ENCODE measurements at regions not wholly inside any gene's neighbourhood (a gene's known extent, or its start where the extent isn't known, plus 50 kb on each side); places are given as distances from the start of the nearest gene placed in this dataset.

DNA sequence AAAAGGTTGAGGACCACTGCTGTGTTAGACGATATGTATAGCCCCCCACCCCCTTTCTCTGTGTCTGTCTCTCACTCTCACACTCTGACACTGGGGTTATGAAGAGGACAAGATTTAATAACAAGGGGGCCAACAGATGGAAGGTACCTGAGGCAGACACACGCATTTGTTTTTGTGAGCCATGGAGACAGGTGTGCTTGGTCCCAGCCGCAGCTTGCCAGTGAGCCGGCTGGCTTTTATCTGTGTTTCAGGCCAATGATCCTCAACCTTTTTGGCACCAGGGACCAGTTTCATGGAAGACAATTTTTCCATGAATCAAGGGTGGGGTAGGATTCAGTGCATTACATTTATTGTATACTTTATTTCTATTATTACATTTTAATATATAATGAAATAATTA is 394.9 kb upstream of the RGMA start:
- TF ChIP-seq, protein P1, sequence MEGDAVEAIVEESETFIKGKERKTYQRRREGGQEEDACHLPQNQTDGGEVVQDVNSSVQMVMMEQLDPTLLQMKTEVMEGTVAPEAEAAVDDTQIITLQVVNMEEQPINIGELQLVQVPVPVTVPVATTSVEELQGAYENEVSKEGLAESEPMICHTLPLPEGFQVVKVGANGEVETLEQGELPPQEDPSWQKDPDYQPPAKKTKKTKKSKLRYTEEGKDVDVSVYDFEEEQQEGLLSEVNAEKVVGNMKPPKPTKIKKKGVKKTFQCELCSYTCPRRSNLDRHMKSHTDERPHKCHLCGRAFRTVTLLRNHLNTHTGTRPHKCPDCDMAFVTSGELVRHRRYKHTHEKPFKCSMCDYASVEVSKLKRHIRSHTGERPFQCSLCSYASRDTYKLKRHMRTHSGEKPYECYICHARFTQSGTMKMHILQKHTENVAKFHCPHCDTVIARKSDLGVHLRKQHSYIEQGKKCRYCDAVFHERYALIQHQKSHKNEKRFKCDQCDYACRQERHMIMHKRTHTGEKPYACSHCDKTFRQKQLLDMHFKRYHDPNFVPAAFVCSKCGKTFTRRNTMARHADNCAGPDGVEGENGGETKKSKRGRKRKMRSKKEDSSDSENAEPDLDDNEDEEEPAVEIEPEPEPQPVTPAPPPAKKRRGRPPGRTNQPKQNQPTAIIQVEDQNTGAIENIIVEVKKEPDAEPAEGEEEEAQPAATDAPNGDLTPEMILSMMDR (IDR thresholded peaks at IDR 0.05; ENCODE audit: low read depth, low read length): no peak
- DNase-seq (ENCODE audit: extremely low read depth, low read depth): no peak

DNA sequence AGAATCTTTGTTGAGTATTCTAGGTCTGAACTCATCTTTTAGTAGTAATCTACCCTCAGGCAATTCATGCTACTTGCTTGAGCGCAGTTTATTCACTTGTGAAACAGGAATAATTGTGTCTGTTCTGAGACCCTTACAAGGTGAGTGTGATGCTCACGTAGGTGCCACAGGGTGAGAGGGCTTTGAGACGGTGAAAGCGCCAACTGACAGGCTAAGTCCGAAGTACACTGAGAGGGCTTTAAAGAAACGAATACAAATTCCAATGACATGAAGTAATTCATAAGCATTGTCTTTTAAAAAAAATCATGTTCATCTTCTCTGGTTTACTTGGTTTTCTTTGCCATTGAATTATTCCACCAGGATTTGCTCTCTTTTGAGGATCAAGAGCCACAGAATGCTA is 393.7 kb upstream of the RGMA start:
- TF ChIP-seq, protein P1 (IDR thresholded peaks at IDR 0.05; ENCODE audit: low read depth, low read length): no peak

DNA sequence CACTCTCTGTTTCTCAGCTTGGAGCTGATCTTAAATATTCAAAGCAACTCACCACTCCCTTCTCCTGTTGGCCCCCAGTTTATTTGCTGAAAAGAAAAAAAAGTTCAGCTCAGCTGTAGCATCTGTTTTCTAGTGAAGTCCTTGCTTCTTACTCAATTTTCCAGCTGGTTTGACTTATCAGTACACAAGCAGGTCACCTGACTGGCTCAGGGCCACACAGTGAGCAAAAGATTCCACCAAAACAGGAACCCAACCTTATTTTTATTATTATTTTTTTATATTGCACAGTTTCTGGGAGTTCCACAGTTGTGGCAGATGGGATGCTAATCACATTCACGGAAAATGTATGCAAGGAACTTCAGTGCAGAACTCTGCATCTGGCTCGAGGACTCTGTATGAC is 390.7 kb upstream of the RGMA start:
- DNase-seq (ENCODE audit: extremely low read depth, low read depth): no peak
- TF ChIP-seq, protein P1 (IDR thresholded peaks at IDR 0.05; ENCODE audit: low read depth, low read length): no peak

More for the DNA sequence above, 393.7 kb upstream of the RGMA start:
- no peak for DNase-seq (ENCODE audit: extremely low read depth, low read depth)

DNA sequence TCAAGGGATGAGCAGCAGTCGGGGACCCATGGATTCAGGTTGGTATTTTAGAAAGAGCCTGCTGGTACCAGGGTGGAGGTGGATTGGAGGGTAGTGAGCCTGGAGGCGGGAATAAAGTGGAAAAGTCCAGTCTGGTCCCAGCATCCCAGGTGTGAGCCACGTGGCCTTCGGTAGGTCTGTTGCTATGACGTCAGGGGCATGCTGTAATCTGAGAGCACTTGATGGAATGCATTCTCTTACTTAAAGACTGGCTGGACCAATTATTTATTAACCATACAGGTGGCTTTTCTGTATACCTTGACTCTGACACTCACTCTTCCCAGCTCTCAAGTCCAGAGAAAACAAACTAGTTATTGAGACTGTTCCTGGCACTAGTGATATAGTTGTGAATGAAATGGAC is 389.9 kb upstream of the RGMA start:
- no peak for DNase-seq (ENCODE audit: extremely low read depth, low read depth)
- TF ChIP-seq, protein P1 (IDR thresholded peaks at IDR 0.05; ENCODE audit: low read depth, low read length): no peak

DNA sequence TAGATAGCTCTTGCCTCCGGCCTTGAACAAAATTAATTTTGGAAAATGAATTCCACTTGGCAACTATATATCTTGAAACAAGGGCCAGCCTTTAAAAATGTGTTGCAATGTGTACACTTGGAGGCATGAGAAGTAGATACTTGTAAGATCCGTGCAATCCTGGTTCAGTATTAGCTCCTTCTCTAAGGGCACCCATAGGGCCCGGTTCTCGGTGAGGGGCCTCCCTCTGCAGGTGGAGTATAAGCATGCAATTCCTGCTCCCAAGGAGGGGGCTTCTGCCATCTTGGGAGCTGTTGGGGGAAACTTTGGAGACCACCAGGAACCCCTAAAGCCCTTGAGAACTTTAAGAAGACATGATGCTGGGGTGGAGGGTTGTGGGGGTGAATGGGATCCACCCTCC is 388.7 kb upstream of the RGMA start:
- TF ChIP-seq, protein P1 (IDR thresholded peaks at IDR 0.05; ENCODE audit: low read depth, low read length): no peak

DNA sequence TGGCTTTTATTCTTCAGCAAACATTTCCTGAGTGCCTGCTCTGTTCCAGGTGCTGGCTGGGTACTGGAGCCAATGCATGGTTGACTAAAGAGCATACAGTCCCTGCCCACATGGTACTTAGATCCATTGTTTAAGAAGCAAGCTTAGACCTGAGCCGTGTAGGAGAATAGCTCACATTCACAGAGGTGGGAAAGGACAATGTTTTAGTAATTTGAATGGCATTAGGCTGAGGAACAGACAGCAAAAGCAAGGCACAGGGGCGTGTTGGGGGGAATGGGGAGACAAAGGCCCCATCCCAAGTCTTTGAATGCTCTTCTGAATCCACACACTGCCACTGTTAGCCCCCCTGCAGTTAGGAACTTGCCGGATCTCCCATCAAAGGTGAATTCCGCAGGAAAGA is 388.2 kb upstream of the RGMA start:
- TF ChIP-seq, protein P1 (IDR thresholded peaks at IDR 0.05; ENCODE audit: low read depth, low read length): no peak
- DNase-seq (ENCODE audit: extremely low read depth, low read depth): no peak

More for the DNA sequence above, 388.7 kb upstream of the RGMA start:
- DNase-seq (ENCODE audit: extremely low read depth, low read depth): no peak

DNA sequence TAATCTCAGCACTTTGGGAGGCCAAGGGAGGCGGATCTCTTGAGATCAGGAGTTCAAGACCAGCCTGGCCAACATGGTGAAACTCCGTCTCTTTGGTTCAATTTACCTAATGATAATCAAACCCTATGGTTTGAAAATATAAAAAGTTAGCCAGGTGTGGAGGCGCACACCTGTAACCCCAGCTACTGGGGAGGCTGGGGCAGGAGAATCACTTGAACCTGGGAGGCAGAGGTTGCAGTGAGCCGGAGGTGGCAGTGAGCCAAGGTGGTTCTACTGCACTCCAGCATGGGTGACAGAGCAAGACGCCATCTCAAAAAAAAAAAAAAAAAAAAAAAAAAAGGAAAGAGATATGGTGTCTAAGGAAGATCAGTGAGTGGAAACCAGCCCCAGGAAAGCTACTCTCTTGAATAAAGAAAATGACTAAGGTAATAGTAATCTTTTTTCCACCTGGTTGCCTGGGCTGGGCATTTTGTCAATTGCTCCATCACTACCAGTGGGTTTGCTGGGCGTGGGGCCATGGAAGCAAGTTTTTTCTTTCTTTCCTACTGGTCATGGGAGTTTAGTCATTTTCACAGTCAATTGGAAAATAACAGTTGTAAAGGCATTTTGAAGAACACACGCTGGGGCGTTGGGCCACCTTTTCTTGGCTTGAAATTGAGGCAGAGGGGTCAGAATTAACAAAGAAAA is 387.6 kb upstream of the RGMA start:
- TF ChIP-seq, protein P1 (IDR thresholded peaks at IDR 0.05; ENCODE audit: low read depth, low read length): no peak
- DNase-seq (ENCODE audit: extremely low read depth, low read depth): no peak

All from AG09319 (cell line).